DMS153 treated with DMSO at 0.1 percent for 48 hours (cell line): ENCODE measurements at regions not wholly inside any gene's neighbourhood (a gene's known extent, or its start where the extent isn't known, plus 50 kb on each side); places are given as distances from the start of the nearest gene placed in this dataset.
"Not testable (repeated sequence)": the region's sequence is repeated elsewhere in the genome, so short reads cannot be mapped to it uniquely, and the experiment has no call there.

Experiments
- DNase-seq: peaks from one replicate; lab custom pipeline; 2025; ENCODE audit not compliant: unreplicated experiment; lab: John Stamatoyannopoulos, UW

GRCh38 chr18:29737620-29738019 is 1304.9 kb downstream of the DSC3 start:
- no peak for DNase-seq

- no peak for DNase-seq
These were observed 1305.4 kb downstream of the DSC3 start for GRCh38 chr18:29737190-29737589.

- no peak for DNase-seq
These were observed 1312.5 kb downstream of the DSC3 start for GRCh38 chr18:29730073-29730472.

GRCh38 chr18:29726646-29727045 is 1315.9 kb downstream of the DSC3 start:
- no peak for DNase-seq

GRCh38 chr18:29723486-29723885 is 1319.1 kb downstream of the DSC3 start:
- DNase-seq, result not testable (repeated sequence)

- DNase-seq, result not testable (repeated sequence)
These were observed 1326.6 kb downstream of the DSC3 start for GRCh38 chr18:29715960-29716359.

GRCh38 chr18:29712785-29713184 is 1329.8 kb downstream of the DSC3 start:
- no peak for DNase-seq

GRCh38 chr18:29711932-29712331 is 1330.6 kb downstream of the DSC3 start:
- DNase-seq, result no peak

GRCh38 chr18:29693334-29693733 is 1349.2 kb downstream of the DSC3 start:
- DNase-seq, result no peak

GRCh38 chr18:29681578-29681977 is 1361.0 kb downstream of the DSC3 start:
- no peak for DNase-seq

GRCh38 chr18:29664278-29665036 is 1378.1 kb downstream of the DSC3 start:
- DNase-seq, result no peak

GRCh38 chr18:29661924-29662323 is 1380.6 kb downstream of the DSC3 start:
- DNase-seq, result no peak

- no peak for DNase-seq
These were observed 1381.8 kb downstream of the DSC3 start for GRCh38 chr18:29660777-29661176.

GRCh38 chr18:29653671-29654215 is 1388.8 kb downstream of the DSC3 start:
- DNase-seq, result no peak

GRCh38 chr18:29652797-29653196 is 1389.7 kb downstream of the DSC3 start:
- DNase-seq, result no peak

- DNase-seq, result no peak
These were observed 1391.3 kb downstream of the DSC3 start for GRCh38 chr18:29651122-29651680.

GRCh38 chr18:29648891-29649290 is 1393.7 kb downstream of the DSC3 start:
- no peak for DNase-seq

GRCh38 chr18:29647700-29648099 is 1394.8 kb downstream of the DSC3 start:
- DNase-seq, result no peak

GRCh38 chr18:29644276-29644675 is 1398.3 kb downstream of the DSC3 start:
- DNase-seq, result no peak

GRCh38 chr18:29629493-29630036 is 1413.0 kb downstream of the DSC3 start:
- DNase-seq, result no peak

- DNase-seq, result no peak
These were observed 1416.4 kb downstream of the DSC3 start for GRCh38 chr18:29626094-29626493.

GRCh38 chr18:29616867-29617266 is 1425.7 kb downstream of the DSC3 start:
- DNase-seq, result no peak
